ENCODE measurements at regions not wholly inside any gene's neighbourhood (a gene's known extent, or its start where the extent isn't known, plus 50 kb on each side); places are given as distances from the start of the nearest gene placed in this dataset.

GRCh38 chr3:6526321-6526720 is 334.6 kb upstream of the GRM7 start:
- Histone ChIP-seq H3K79me2 (ENCODE audit: control insufficient read depth, insufficient read depth, low read length) (peaks cover 98% of the 10 kb centered on the region), H3K27ac (ENCODE audit: extremely low read depth, low read depth, low read length) (no peak overlapping the region), H3K4me1 (replicated peaks in 1 of 2; ENCODE audit: control insufficient read depth in 2 of 2, insufficient read depth in 2 of 2, low read length in 2 of 2) (peaks cover 0 to 16% of the 10 kb centered on the region in 2 experiments; a peak in 2 of 5 replicates), H2AFZ (ENCODE audit: low read depth, low read length) (no peak overlapping the region), H3K9me1 (ENCODE audit: control insufficient read depth, insufficient read depth, low read length) (no peaks in the 10 kb centered on the region), H3K9ac (ENCODE audit: insufficient read depth in 1 of 2, low read depth in 2 of 2, low read length in 2 of 2) (no peak overlapping the region), H3K4me2 (ENCODE audit: insufficient read depth, low read length) (no peak overlapping the region), H3K36me3 (ENCODE audit: control insufficient read depth, insufficient read depth, low read length) (peaks cover 60% of the 10 kb centered on the region), H3K27me3 (ENCODE audit: control insufficient read depth in 2 of 2, insufficient read depth in 2 of 2, low read length in 2 of 2) (no peaks in the 10 kb centered on the region), H4K20me1 (replicated peaks; ENCODE audit: control insufficient read depth, insufficient read depth, low read length) (no peaks in the 10 kb centered on the region; the same call in 1 of the 2 replicates), H3K9me3 (replicated peaks; ENCODE audit: control insufficient read depth, insufficient read depth, low read depth, low read length) (no peaks in the 10 kb centered on the region), H3K4me3 (no peak overlapping the region)
- WGBS (ENCODE audit: insufficient coverage, low coverage, missing lambda C conversion rate), result 76% methylated on average over 8 of the region's 8 CpGs
- DNase-seq (ENCODE audit: extremely low read depth in 1 of 4, low spot score in 3 of 4) (no peak), ATAC-seq (no peak), FAIRE-seq (no peak)
- CTCF ChIA-PET (ENCODE audit: low intra/inter-chr PET ratio), result interaction anchor here (0.7 kb wide), 1 partner anchor 505 kb away, joined by 3 read pairs; no protein-coding TSS in a partner anchor
- in situ Hi-C loops (cut with MboI) (no loop called here), intact Hi-C loops (cut with micrococcal nuclease) (no loop called here)
- POLR2A ChIA-PET, result interaction anchor here (1.0 to 1.1 kb wide), 3 partner anchors 19 to 27 kb away, joined by 3 read pairs; no protein-coding TSS in a partner anchor
- no TSS peak for BruUV-seq (replicated peaks)
- TF ChIP-seq MEF2A (IDR thresholded peaks at IDR 0.05; ENCODE audit: control insufficient read depth, low read depth, low read length), result no peak
- no peak for TF ChIP-seq ZNF197 (CRISPR knock-in tag; IDR thresholded peaks at IDR 0.05; ENCODE audit: low read depth)
- no peak for TF ChIP-seq ZNF280B (CRISPR knock-in tag; IDR thresholded peaks at IDR 0.05)
- TF ChIP-seq XRCC4 (IDR thresholded peaks at IDR 0.05; ENCODE audit: extremely low read depth, insufficient read depth, insufficient read length), result no peak
- TF ChIP-seq KLF1 (tag; IDR thresholded peaks at IDR 0.05), result no peak
- no peak for TF ChIP-seq EHMT2 (IDR thresholded peaks at IDR 0.05)
- no peak for TF ChIP-seq ZBTB40 (IDR thresholded peaks at IDR 0.05)
- no peak for TF ChIP-seq ZBTB40 (CRISPR knock-in tag; IDR thresholded peaks at IDR 0.05)
- TF ChIP-seq ZSCAN32 (CRISPR knock-in tag; IDR thresholded peaks at IDR 0.05), result no peak
- TF ChIP-seq CREB3 (tag; conservative IDR thresholded peaks at IDR 0.05; ENCODE audit: low read depth), result no peak
- TF ChIP-seq EGR1 (conservative IDR thresholded peaks at IDR 0.05), result no peak
- TF ChIP-seq MTA3 (IDR thresholded peaks at IDR 0.05; ENCODE audit: borderline replicate concordance), result no peak
- no peak for TF ChIP-seq FOXJ3 (CRISPR knock-in tag; IDR thresholded peaks at IDR 0.05)
